Esophagus squamous epithelium (tissue), 5 donors: ENCODE measurements at regions not wholly inside any gene's neighbourhood (a gene's known extent, or its start where the extent isn't known, plus 50 kb on each side); places are given as distances from the start of the nearest gene placed in this dataset.

Experiments used
- DNase-seq: peaks from one replicate; lab custom pipeline; 2025; lab: John Stamatoyannopoulos, UW
- H3K27ac ChIP-seq, 4 donors: fragments of 200-600 bp; sonication (generic); one replicate each; pipeline ENCODE4 v1.5.1; 2016 to 2019; ENCODE audit warnings: mild to moderate bottlenecking in 1 of 4
- H3K27me3 ChIP-seq, 4 donors: fragments of 200-600 bp; sonication (generic); 1 replicate in 3 of 4; 2 replicates in 1 of 4; pipeline versions ENCODE4 v1.5.1 to v1.6.0; 2017 to 2021; ENCODE audit warnings: antibody characterized with exemption in 1 of 4
- H3K36me3 ChIP-seq, 3 donors: fragments of 200-600 bp; sonication (generic); one replicate each; pipeline ENCODE4 v1.5.1; 2016 to 2019
- H3K4me1 ChIP-seq, 3 donors: fragments of 200-600 bp; sonication (generic); one replicate each; pipeline ENCODE4 v1.5.1; 2017 to 2019
- H3K4me3 ChIP-seq, 4 donors: fragments of 200-600 bp; sonication (generic); 1 replicate in 3 of 4; 2 replicates in 1 of 4; pipeline ENCODE4 v1.5.1; 2016 to 2019; ENCODE audit warnings: mild to moderate bottlenecking in 2 of 4, moderate library complexity in 1 of 4
- H3K9me3 ChIP-seq, 3 donors: fragments of 200-600 bp; sonication (generic); one replicate each; pipeline ENCODE4 v1.5.1; 2016 to 2019
- CTCF ChIP-seq, 6 experiments: fragments of 450-650 bp in 4 of 6; fragments of 200-600 bp in 2 of 6; sonication (generic) in 2 of 6; IDR thresholded peaks; one replicate each; pipeline ENCODE4 v1.5.1; 2016 to 2019; ENCODE audit warnings: antibody characterized with exemption in 6 of 6, mild to moderate bottlenecking in 4 of 6, moderate library complexity in 4 of 6
- POLR2A ChIP-seq, 4 donors: fragments of 450-650 bp; IDR thresholded peaks; one replicate each; pipeline ENCODE4 v1.6.1; 2017; ENCODE audit warnings: antibody characterized with exemption in 4 of 4, mild to moderate bottlenecking in 4 of 4, moderate library complexity in 3 of 4
- WGBS, 2 donors: methylation state at CpG; one replicate each; pipeline ENCODE4 v1.1.5; 2018; 5-methylcytosine and 5-hydroxymethylcytosine counted together
- intact Hi-C: fragments of 100-400 bp; cut with DNase I; formaldehyde crosslinking; loops from one replicate; pipeline ENCODE4 v1.15.0; 2022
- donor health status: DM: yes; HTN: yes; CAD: no.

- TF ChIP-seq POLR2A (IDR thresholded peaks at IDR 0.05) (no peak), CTCF (IDR thresholded peaks at IDR 0.05) (no peak)
- Histone ChIP-seq H3K4me1 (no peaks in the 10 kb centered on the region), H3K27ac (no peak overlapping the region), H3K9me3 (peaks cover 0 to 5% (median 0%) of the 10 kb centered on the region in 3 donors), H3K36me3 (no peaks in the 10 kb centered on the region), H3K4me3 (no peak overlapping the region), H3K27me3 (no peaks in the 10 kb centered on the region)
- no peak for DNase-seq
- 67 to 87% methylated on average over 4 of the region's 4 CpGs for WGBS, 2 donors
- intact Hi-C loops, result no loop called here
Observed at GRCh38 chr1:48164571-48164970, 57.9 kb upstream of the SLC5A9 start.

GRCh38 chr1:48160486-48161132 is 61.9 kb upstream of the SLC5A9 start:
- no peaks in the 10 kb centered on the region for H3K27me3 ChIP-seq
- intact Hi-C loops, result no loop called here
- no peak overlapping the region for H3K27ac ChIP-seq
- TF ChIP-seq CTCF (IDR thresholded peaks at IDR 0.05), result no peak
- no peak for TF ChIP-seq POLR2A (IDR thresholded peaks at IDR 0.05)
- WGBS, 2 donors, result 55 to 66% methylated on average over 6 of the region's 6 CpGs
- no peaks in the 10 kb centered on the region for H3K9me3 ChIP-seq
- no peaks in the 10 kb centered on the region for H3K4me1 ChIP-seq
- no peak for DNase-seq
- no peaks in the 10 kb centered on the region for H3K36me3 ChIP-seq
- no peak overlapping the region for H3K4me3 ChIP-seq

- no peak for DNase-seq
- TF ChIP-seq POLR2A (IDR thresholded peaks at IDR 0.05) (no peak), CTCF (IDR thresholded peaks at IDR 0.05) (no peak)
Observed at GRCh38 chr1:48139275-48139674, 83.2 kb upstream of the SLC5A9 start.

GRCh38 chr1:48127735-48128685 is 94.5 kb upstream of the SLC5A9 start:
- no peaks in the 10 kb centered on the region for H3K36me3 ChIP-seq
- H3K4me3 ChIP-seq, result no peak overlapping the region
- H3K4me1 ChIP-seq, result no peaks in the 10 kb centered on the region
- no peak overlapping the region for H3K27ac ChIP-seq
- 56 to 65% methylated on average over 5 of the region's 5 CpGs for WGBS, 2 donors
- no peak for DNase-seq
- intact Hi-C loops, result no loop called here
- no peaks in the 10 kb centered on the region for H3K27me3 ChIP-seq
- no peaks in the 10 kb centered on the region for H3K9me3 ChIP-seq
- TF ChIP-seq CTCF (IDR thresholded peaks at IDR 0.05), result no peak
- no peak for TF ChIP-seq POLR2A (IDR thresholded peaks at IDR 0.05)

More at GRCh38 chr1:48139275-48139674, 83.2 kb upstream of the SLC5A9 start:
- no peak overlapping the region for H3K27ac ChIP-seq
- H3K4me1 ChIP-seq, result no peaks in the 10 kb centered on the region
- H3K4me3 ChIP-seq, result no peak overlapping the region
- WGBS, 2 donors, result 60 to 71% methylated on average over 2 of the region's 2 CpGs
- H3K36me3 ChIP-seq, result no peaks in the 10 kb centered on the region
- peaks cover 0 to 15% (median 0%) of the 10 kb centered on the region in 4 donors for H3K27me3 ChIP-seq
- H3K9me3 ChIP-seq, result peaks cover 0 to 10% (median 0%) of the 10 kb centered on the region in 3 donors
- intact Hi-C loops, result no loop called here

- 100% methylated on average over 1 of the region's 1 CpG for WGBS, 2 donors
- Histone ChIP-seq H3K4me3 (no peak overlapping the region), H3K27ac (no peak overlapping the region), H3K27me3 (no peaks in the 10 kb centered on the region), H3K9me3 (no peaks in the 10 kb centered on the region), H3K36me3 (no peaks in the 10 kb centered on the region), H3K4me1 (no peaks in the 10 kb centered on the region)
- no peak for DNase-seq
- TF ChIP-seq POLR2A (IDR thresholded peaks at IDR 0.05) (no peak), CTCF (IDR thresholded peaks at IDR 0.05) (no peak)
- intact Hi-C loops, result no loop called here
Observed at GRCh38 chr1:48123647-48124046, 98.9 kb upstream of the SLC5A9 start.
